Kidney epithelial cell (primary cell): ENCODE measurements at regions not wholly inside any gene's neighbourhood (a gene's known extent, or its start where the extent isn't known, plus 50 kb on each side); places are given as distances from the start of the nearest gene placed in this dataset.
"Not testable (repeated sequence)": the region's sequence is repeated elsewhere in the genome, so short reads cannot be mapped to it uniquely, and the experiment has no call there.

Source experiments
- DNase-seq: peaks from one replicate; pipeline ENCODE4 v3.0.0-alpha.2; 2010; ENCODE audit warnings: low read depth
- H3K27me3 ChIP-seq: 2 replicates; pipeline ENCODE4 v1.6.0; 2011; ENCODE audit warnings: low read length; ENCODE audit not compliant: control insufficient read depth, insufficient read depth
- H3K36me3 ChIP-seq: 2 replicates; pipeline ENCODE4 v1.5.1; 2011; ENCODE audit warnings: low read length; ENCODE audit not compliant: control insufficient read depth, insufficient read depth
- H3K4me3 ChIP-seq: 2 replicates; pipeline ENCODE4 v1.5.1; 2011; ENCODE audit warnings: low read depth, mild to moderate bottlenecking, control low read depth, low read length
- TF ChIP-seq, protein P1 (sequence below): IDR thresholded peaks from 2 replicates; pipeline ENCODE4 v1.5.1; 2011; ENCODE audit warnings: mild to moderate bottlenecking, moderate library complexity, low read length, control low read depth, inconsistent platforms; ENCODE audit not compliant: insufficient read depth, poor library complexity, severe bottlenecking

DNA sequence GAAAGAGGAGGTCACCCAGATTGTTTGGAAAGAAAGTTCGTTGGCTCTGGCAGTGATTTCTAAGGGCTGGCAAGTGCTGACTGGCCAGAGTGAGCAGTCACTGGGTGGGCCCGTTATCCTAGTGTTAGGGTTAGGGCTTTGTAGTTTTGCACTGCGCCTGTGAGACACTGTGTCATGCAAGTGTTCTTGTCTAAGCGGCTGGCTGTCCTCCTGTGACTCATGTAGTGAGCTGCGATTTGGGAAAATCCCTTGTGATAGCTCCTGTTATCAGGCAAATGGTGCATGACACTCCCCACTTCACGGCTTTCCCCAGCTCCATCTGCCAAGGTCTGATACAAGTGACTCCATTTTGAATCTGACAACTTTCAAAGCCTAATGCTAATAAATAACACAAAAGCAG is 526.0 kb upstream of the ADAMTS16 start:
- Histone ChIP-seq H3K36me3 (no peaks in the 10 kb centered on the region), H3K27me3 (no peaks in the 10 kb centered on the region), H3K4me3 (no peak overlapping the region)
- no peak for DNase-seq
- TF ChIP-seq, protein P1, sequence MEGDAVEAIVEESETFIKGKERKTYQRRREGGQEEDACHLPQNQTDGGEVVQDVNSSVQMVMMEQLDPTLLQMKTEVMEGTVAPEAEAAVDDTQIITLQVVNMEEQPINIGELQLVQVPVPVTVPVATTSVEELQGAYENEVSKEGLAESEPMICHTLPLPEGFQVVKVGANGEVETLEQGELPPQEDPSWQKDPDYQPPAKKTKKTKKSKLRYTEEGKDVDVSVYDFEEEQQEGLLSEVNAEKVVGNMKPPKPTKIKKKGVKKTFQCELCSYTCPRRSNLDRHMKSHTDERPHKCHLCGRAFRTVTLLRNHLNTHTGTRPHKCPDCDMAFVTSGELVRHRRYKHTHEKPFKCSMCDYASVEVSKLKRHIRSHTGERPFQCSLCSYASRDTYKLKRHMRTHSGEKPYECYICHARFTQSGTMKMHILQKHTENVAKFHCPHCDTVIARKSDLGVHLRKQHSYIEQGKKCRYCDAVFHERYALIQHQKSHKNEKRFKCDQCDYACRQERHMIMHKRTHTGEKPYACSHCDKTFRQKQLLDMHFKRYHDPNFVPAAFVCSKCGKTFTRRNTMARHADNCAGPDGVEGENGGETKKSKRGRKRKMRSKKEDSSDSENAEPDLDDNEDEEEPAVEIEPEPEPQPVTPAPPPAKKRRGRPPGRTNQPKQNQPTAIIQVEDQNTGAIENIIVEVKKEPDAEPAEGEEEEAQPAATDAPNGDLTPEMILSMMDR, result no peak

DNA sequence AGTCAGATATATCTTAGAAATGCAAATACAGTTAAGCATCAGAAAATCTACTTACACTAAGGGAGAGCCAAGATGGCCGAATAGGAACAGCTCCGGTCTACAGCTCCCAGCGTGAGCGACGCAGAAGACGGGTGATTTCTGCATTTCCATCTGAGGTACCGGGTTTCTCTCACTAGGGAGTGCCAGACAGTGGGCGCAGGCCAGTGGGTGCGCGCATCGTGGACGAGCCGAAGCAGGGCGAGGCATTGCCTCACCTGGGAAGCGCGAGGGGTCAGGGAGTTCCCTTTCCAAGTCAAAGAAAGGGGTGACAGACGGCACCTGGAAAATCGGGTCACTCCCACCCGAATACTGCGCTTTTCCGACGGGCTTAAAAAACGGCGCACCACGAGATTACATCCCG is 524.8 kb upstream of the ADAMTS16 start:
- not testable (repeated sequence) for H3K4me3 ChIP-seq, H3K36me3 ChIP-seq, H3K27me3 ChIP-seq, DNase-seq

DNA sequence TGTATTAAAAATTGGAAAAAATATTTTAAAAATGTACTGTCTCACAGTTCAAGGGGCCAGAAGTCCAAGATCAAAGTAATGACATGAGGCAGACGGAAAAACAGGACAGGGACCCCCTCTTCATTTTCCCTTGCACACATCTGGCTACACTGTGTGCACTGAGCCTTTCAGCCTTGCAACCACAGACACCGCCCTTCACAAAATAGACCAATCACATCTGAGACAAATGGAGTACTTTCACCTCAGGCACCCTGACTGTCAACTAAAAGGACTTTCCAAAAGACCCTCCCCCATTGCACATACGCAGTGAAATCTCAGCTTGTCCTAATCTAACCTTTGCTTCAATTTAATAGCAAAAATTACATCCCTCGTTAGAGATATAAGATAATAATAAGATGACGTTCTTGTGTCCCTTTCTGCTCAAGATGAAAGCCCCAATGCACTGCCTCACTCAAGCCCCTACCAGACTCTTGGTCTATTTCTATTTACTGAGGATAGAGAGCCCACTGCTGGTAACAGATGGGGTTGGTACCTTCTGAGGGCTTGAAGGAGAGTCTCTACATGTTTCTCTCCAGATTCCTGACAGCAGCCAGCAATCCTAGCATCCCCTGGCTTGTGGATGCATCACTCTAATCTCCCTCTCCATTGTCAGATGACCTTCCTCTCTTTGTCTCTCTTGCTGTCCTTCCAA is 514.8 kb upstream of the ADAMTS16 start:
- DNase-seq, result no peak
- Histone ChIP-seq H3K36me3 (no peaks in the 10 kb centered on the region), H3K4me3 (no peak overlapping the region), H3K27me3 (no peaks in the 10 kb centered on the region)
- TF ChIP-seq, protein P1, result no peak

- no peak for DNase-seq
- H3K4me3 ChIP-seq, result no peak overlapping the region
- no peaks in the 10 kb centered on the region for H3K36me3 ChIP-seq
- H3K27me3 ChIP-seq, result no peaks in the 10 kb centered on the region
- TF ChIP-seq, protein P1, result no peak
Observed at GRCh38 chr5:4627131-4627530, 513.0 kb upstream of the ADAMTS16 start.

- no peak for DNase-seq
- Histone ChIP-seq H3K36me3 (no peaks in the 10 kb centered on the region), H3K4me3 (no peak overlapping the region), H3K27me3 (no peaks in the 10 kb centered on the region)
- TF ChIP-seq, protein P1, result no peak
Observed at GRCh38 chr5:4627929-4628328, 512.2 kb upstream of the ADAMTS16 start.

- no peak for DNase-seq
- H3K36me3 ChIP-seq, result no peaks in the 10 kb centered on the region
- H3K4me3 ChIP-seq, result no peak overlapping the region
- no peaks in the 10 kb centered on the region for H3K27me3 ChIP-seq
- TF ChIP-seq, protein P1, result no peak
Observed at GRCh38 chr5:4628645-4629385, 511.3 kb upstream of the ADAMTS16 start.
